IMR-90 (cell line): ENCODE measurements at regions not wholly inside any gene's neighbourhood (a gene's known extent, or its start where the extent isn't known, plus 50 kb on each side); places are given as distances from the start of the nearest gene placed in this dataset.

Experiments used
- ATAC-seq: fragments of 200-7000 bp; cut with Tn5 transposase; 2 replicates; pipeline ENCODE4 v1.9.1; 2020; ENCODE audit warnings: low read depth, mild to moderate bottlenecking, moderate library complexity
- BruUV-seq: library from RNA; stranded (reverse); fragments of 400-500 nt; replicated peaks from 2 replicates; lab custom pipeline; 2021; lab: Mats Ljungman, UMichigan
- CTCF ChIA-PET: fragments of 300-600 bp; formaldehyde crosslinking; extraction: SDS; loops from one replicate; lab custom pipeline; 2021; ENCODE audit warnings: antibody characterized with exemption; lab: Yijun Ruan, JAX
- POLR2A ChIA-PET: fragments of 300-600 bp; sonication (Branson Sonifier 250); formaldehyde crosslinking; loops from one replicate; lab custom pipeline; 2022; ENCODE audit warnings: antibody characterized with exemption; ENCODE audit not compliant: unreplicated experiment; lab: Charles Lee
- DNase-seq: peaks from one replicate; pipeline ENCODE4 v3.0.0; 2013
- H2AFZ ChIP-seq: replicated peaks from 2 replicates; pipeline ENCODE3; 2013; ENCODE audit warnings: low read length, mild to moderate bottlenecking; ENCODE audit not compliant: poor library complexity
- H2AK5ac ChIP-seq: 2 replicates; pipeline ENCODE4 v1.6.1; 2013; ENCODE audit warnings: low read depth, low read length, inconsistent platforms
- H2AK9ac ChIP-seq: replicated peaks from 2 replicates; pipeline ENCODE3; 2013; ENCODE audit warnings: mild to moderate bottlenecking, low read depth, low read length, moderate library complexity; ENCODE audit not compliant: poor library complexity
- H2BK120ac ChIP-seq: 2 replicates; pipeline ENCODE4 v1.6.1; 2013; ENCODE audit warnings: low read depth, low read length, inconsistent platforms
- H2BK15ac ChIP-seq: 3 replicates; pipeline ENCODE4 v1.6.1; 2013; ENCODE audit warnings: low read depth, low read length, inconsistent platforms
- H2BK20ac ChIP-seq: 2 replicates; pipeline ENCODE4 v1.6.1; 2013; ENCODE audit warnings: low read depth, mild to moderate bottlenecking, inconsistent platforms, low read length, moderate library complexity
- H2BK5ac ChIP-seq: 2 replicates; pipeline ENCODE4 v1.6.1; 2013; ENCODE audit warnings: mild to moderate bottlenecking, low read depth, low read length, inconsistent platforms; ENCODE audit not compliant: poor library complexity, severe bottlenecking
- H3K14ac ChIP-seq: replicated peaks from 2 replicates; pipeline ENCODE4 v1.6.1; 2013; ENCODE audit warnings: low read depth, low read length, inconsistent platforms
- H3K18ac ChIP-seq: 2 replicates; pipeline ENCODE4 v1.6.1; 2013; ENCODE audit warnings: low read depth, low read length, control low read depth
- H3K23ac ChIP-seq: 2 replicates; pipeline ENCODE4 v1.6.1; 2013; ENCODE audit warnings: low read depth, low read length, inconsistent platforms
- H3K27ac ChIP-seq: 2 replicates; pipeline ENCODE4 v1.5.1; 2013; ENCODE audit warnings: mild to moderate bottlenecking, control low read depth, low read length; ENCODE audit not compliant: insufficient read depth
- H3K27me3 ChIP-seq: 2 replicates; pipeline ENCODE4 v1.6.1; 2013; ENCODE audit warnings: low read length; ENCODE audit not compliant: control insufficient read depth, insufficient read depth
- H3K36me3 ChIP-seq: 2 replicates; pipeline ENCODE4 v1.6.1; 2013; ENCODE audit warnings: low read length, mixed read lengths; ENCODE audit not compliant: control insufficient read depth, insufficient read depth
- H3K4ac ChIP-seq: 2 replicates; pipeline ENCODE4 v1.6.1; 2013; ENCODE audit warnings: low read depth, low read length, inconsistent platforms
- H3K4me1 ChIP-seq: 2 replicates; pipeline ENCODE4 v1.6.1; 2013; ENCODE audit warnings: low read length, mixed read lengths; ENCODE audit not compliant: control insufficient read depth, insufficient read depth
- H3K4me2 ChIP-seq: 2 replicates; pipeline ENCODE4 v1.6.1; 2013; ENCODE audit warnings: low read depth, mild to moderate bottlenecking, control low read depth, low read length, moderate library complexity
- H3K4me3 ChIP-seq: 2 replicates; pipeline ENCODE4 v1.5.1; 2013; ENCODE audit warnings: low read depth, mild to moderate bottlenecking, control low read depth, low read length, moderate library complexity; ENCODE audit not compliant: insufficient read depth
- H3K56ac ChIP-seq: 2 replicates; pipeline ENCODE4 v1.6.1; 2013; ENCODE audit warnings: low read length, inconsistent platforms; ENCODE audit not compliant: insufficient read depth; ENCODE audit errors: extremely low read depth
- H3K79me1 ChIP-seq, 2 experiments: 2 replicates each; pipeline ENCODE4 v1.6.1; 2013; ENCODE audit warnings: low read length in 2 of 2, inconsistent platforms in 1 of 2, low read depth in 1 of 2
- H3K9ac ChIP-seq: 2 replicates; pipeline ENCODE4 v1.6.1; 2013; ENCODE audit warnings: low read depth, low read length, control low read depth
- H3K9me1 ChIP-seq: 2 replicates; pipeline ENCODE4 v1.6.1; 2013; ENCODE audit warnings: low read length, inconsistent platforms; ENCODE audit not compliant: insufficient read depth
- H3K9me3 ChIP-seq: 2 replicates; pipeline ENCODE4 v1.6.1; 2013; ENCODE audit warnings: low read length; ENCODE audit not compliant: control insufficient read depth, insufficient read depth
- H4K20me1 ChIP-seq: 2 replicates; pipeline ENCODE4 v1.6.1; 2013; ENCODE audit warnings: low read length, inconsistent platforms; ENCODE audit not compliant: insufficient read depth
- H4K5ac ChIP-seq: 2 replicates; pipeline ENCODE4 v1.6.1; 2013; ENCODE audit warnings: mild to moderate bottlenecking, low read depth, low read length, control low read depth
- H4K8ac ChIP-seq, 2 experiments: 2 replicates each; pipeline ENCODE4 v1.6.1; 2013; ENCODE audit warnings: low read depth in 2 of 2, low read length in 2 of 2, control low read depth in 1 of 2, inconsistent platforms in 1 of 2
- H4K91ac ChIP-seq: 2 replicates; pipeline ENCODE4 v1.6.1; 2013; ENCODE audit warnings: low read depth, low read length, inconsistent platforms; ENCODE audit not compliant: insufficient read depth
- BHLHE40 ChIP-seq: fragments of 150-350 bp; IDR thresholded peaks from 2 replicates; pipeline ENCODE4 v1.6.1; 2016; ENCODE audit warnings: mild to moderate bottlenecking, low read depth, low read length
- CEBPB ChIP-seq: IDR thresholded peaks from 2 replicates; pipeline ENCODE4 v1.6.1; 2012; ENCODE audit warnings: low read depth, low read length, improper control_type of control experiment
- CHD1 ChIP-seq: IDR thresholded peaks from 2 replicates; pipeline ENCODE4 v1.6.1; 2012; ENCODE audit warnings: low read depth, low read length, improper control_type of control experiment
- FOS ChIP-seq: fragments of 150-350 bp; IDR thresholded peaks from 2 replicates; pipeline ENCODE4 v1.6.1; 2016; ENCODE audit warnings: low read depth, low read length
- MAFK ChIP-seq: IDR thresholded peaks from 2 replicates; pipeline ENCODE4 v1.6.1; 2012; ENCODE audit warnings: low read depth, low read length, improper control_type of control experiment
- MAZ ChIP-seq: IDR thresholded peaks from 2 replicates; pipeline ENCODE4 v1.6.1; 2012; ENCODE audit warnings: low read depth, mild to moderate bottlenecking, low read length, improper control_type of control experiment, moderate library complexity, borderline replicate concordance
- MXI1 ChIP-seq: IDR thresholded peaks from 2 replicates; pipeline ENCODE4 v1.6.1; 2012; ENCODE audit warnings: low read depth, mild to moderate bottlenecking, low read length, moderate library complexity, borderline replicate concordance
- NFE2L2 ChIP-seq: fragments of 150-350 bp; IDR thresholded peaks from 2 replicates; pipeline ENCODE4 v1.6.1; 2016; ENCODE audit warnings: low read depth, mild to moderate bottlenecking, low read length
- POLR2A ChIP-seq: IDR thresholded peaks from 2 replicates; pipeline ENCODE4 v1.6.1; 2012; ENCODE audit warnings: mild to moderate bottlenecking, low read depth, low read length
- RAD21 ChIP-seq: IDR thresholded peaks from 2 replicates; pipeline ENCODE4 v1.6.1; 2012; ENCODE audit warnings: low read length, improper control_type of control experiment
- RCOR1 ChIP-seq: IDR thresholded peaks from 2 replicates; pipeline ENCODE4 v1.6.1; 2012; ENCODE audit warnings: mild to moderate bottlenecking, low read length, improper control_type of control experiment; ENCODE audit not compliant: insufficient replicate concordance
- RFX5 ChIP-seq: IDR thresholded peaks from 2 replicates; pipeline ENCODE4 v1.8.0; 2012; ENCODE audit warnings: low read depth, mild to moderate bottlenecking, low read length, moderate library complexity
- SMC3 ChIP-seq: fragments of 150-350 bp; IDR thresholded peaks from 2 replicates; pipeline ENCODE4 v1.6.1; 2016; ENCODE audit warnings: low read depth, mild to moderate bottlenecking, antibody characterized with exemption, low read length, moderate library complexity
- WGBS, 2 experiments: methylation state at CpG; one replicate each; pipeline versions ENCODE4 v1.1.5 to v1.1.7; 2013; ENCODE audit warnings: missing lambda C conversion rate in 2 of 2; ENCODE audit not compliant: insufficient read length in 1 of 2; ENCODE audit errors: extremely low coverage in 2 of 2; 5-methylcytosine and 5-hydroxymethylcytosine counted together
- dilution Hi-C: fragments of 300-500 bp; cut with HindIII; formaldehyde crosslinking; loops from one replicate; pipeline ENCODE4 v1.14.3; 2018; ENCODE audit warnings: low sequenced_read_pairs; ENCODE audit not compliant: unreplicated experiment
- in situ Hi-C: fragments of 300-500 bp; cut with MboI; formaldehyde crosslinking; loops from 3 replicates; pipeline ENCODE4 v1.14.3; 2019; ENCODE audit warnings: low sequenced_read_pairs, inconsistent platforms, mixed read lengths
- intact Hi-C: fragments of 100-400 bp; cut with micrococcal nuclease; formaldehyde crosslinking; loops from 2 replicates; pipeline ENCODE4 v1.10.0; 2022
- TF ChIP-seq, protein P1 (sequence below): conservative IDR thresholded peaks from 2 replicates; pipeline ENCODE4 v1.5.1; 2012; ENCODE audit warnings: mild to moderate bottlenecking, low read depth, low read length, improper control_type of control experiment
- TF ChIP-seq, protein P2 (sequence below): fragments of 150-350 bp; IDR thresholded peaks from 2 replicates; pipeline ENCODE4 v1.6.1; 2017; ENCODE audit warnings: mild to moderate bottlenecking, antibody characterized with exemption, low read length, low read depth
- TF ChIP-seq, protein P3 (sequence below): fragments of 150-350 bp; IDR thresholded peaks from 2 replicates; pipeline ENCODE4 v1.6.1; 2016; ENCODE audit warnings: low read depth, mild to moderate bottlenecking, low read length, moderate library complexity, borderline replicate concordance

DNA sequence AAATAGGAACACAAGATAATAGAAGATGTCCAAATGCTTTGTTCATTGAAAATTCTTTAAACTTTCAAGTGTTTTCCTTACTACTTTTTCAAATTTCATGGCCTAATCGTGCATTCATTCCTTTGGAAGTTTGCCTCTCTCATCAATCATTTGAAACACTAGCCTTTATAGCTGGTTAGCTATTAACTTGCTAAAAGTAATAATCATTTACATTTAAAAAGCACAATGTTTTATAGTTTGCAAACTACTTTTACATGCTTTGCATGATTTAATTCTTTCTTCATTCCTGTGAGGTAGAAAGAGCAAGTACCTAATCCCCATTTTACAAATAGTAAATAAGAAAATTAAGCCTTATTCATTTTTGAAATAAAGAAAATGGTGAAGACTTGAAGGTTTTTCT is 137.4 kb upstream of the SLC7A14 start:
- no peak overlapping the region for H2BK15ac ChIP-seq
- H3K4me1 ChIP-seq = peaks cover 21% of the 10 kb centered on the region
- peaks cover 0 to 2% of the 10 kb centered on the region in 2 experiments; a peak in 2 of 4 replicates for H3K79me1 ChIP-seq
- no peak overlapping the region for H3K9ac ChIP-seq
- no peak overlapping the region for H2AK5ac ChIP-seq
- intact Hi-C loops = no loop called here
- H3K4ac ChIP-seq = no peak overlapping the region
- H4K8ac ChIP-seq = no peak overlapping the region
- H3K9me3 ChIP-seq = no peaks in the 10 kb centered on the region
- no peaks in the 10 kb centered on the region for H3K27me3 ChIP-seq
- H3K36me3 ChIP-seq = no peaks in the 10 kb centered on the region
- ChIA-PET CTCF (interaction anchor here (0.6 to 4.3 kb wide), 3 partner anchors 88 to 310 kb away, joined by 3 to 24 read pairs (median 6); no protein-coding TSS in a partner anchor), POLR2A (no interaction called here)
- no peak overlapping the region for H2BK20ac ChIP-seq
- no peak overlapping the region for H3K14ac ChIP-seq
- dilution Hi-C loops = no loop called here
- no peak overlapping the region for H2AK9ac ChIP-seq
- H3K23ac ChIP-seq = no peak overlapping the region
- no peaks in the 10 kb centered on the region for H4K20me1 ChIP-seq
- no peak overlapping the region for H3K4me2 ChIP-seq
- H2AFZ ChIP-seq = no peak overlapping the region
- no peak overlapping the region for H2BK120ac ChIP-seq
- no peak overlapping the region for H4K91ac ChIP-seq
- no peak overlapping the region for H3K56ac ChIP-seq
- WGBS, 2 experiments = no CpG with 5 or more reads among the region's 1 CpG
- no peak overlapping the region for H3K18ac ChIP-seq
- in situ Hi-C loops = no loop called here
- H3K27ac ChIP-seq = no peak overlapping the region
- no peak overlapping the region for H3K4me3 ChIP-seq
- DNase-seq = no peak
- peaks cover 13% of the 10 kb centered on the region for H3K9me1 ChIP-seq
- no peak overlapping the region for H4K5ac ChIP-seq
- no peak for ATAC-seq
- H2BK5ac ChIP-seq = no peak overlapping the region
- TF ChIP-seq BHLHE40 (no peak), NFE2L2 (no peak), MAZ (no peak), RAD21 (no peak), MAFK (no peak), CHD1 (no peak), RFX5 (no peak), SMC3 (no peak), CEBPB (no peak), POLR2A (no peak), RCOR1 (no peak), FOS (no peak), MXI1 (no peak)
- TF ChIP-seq, protein P1, sequence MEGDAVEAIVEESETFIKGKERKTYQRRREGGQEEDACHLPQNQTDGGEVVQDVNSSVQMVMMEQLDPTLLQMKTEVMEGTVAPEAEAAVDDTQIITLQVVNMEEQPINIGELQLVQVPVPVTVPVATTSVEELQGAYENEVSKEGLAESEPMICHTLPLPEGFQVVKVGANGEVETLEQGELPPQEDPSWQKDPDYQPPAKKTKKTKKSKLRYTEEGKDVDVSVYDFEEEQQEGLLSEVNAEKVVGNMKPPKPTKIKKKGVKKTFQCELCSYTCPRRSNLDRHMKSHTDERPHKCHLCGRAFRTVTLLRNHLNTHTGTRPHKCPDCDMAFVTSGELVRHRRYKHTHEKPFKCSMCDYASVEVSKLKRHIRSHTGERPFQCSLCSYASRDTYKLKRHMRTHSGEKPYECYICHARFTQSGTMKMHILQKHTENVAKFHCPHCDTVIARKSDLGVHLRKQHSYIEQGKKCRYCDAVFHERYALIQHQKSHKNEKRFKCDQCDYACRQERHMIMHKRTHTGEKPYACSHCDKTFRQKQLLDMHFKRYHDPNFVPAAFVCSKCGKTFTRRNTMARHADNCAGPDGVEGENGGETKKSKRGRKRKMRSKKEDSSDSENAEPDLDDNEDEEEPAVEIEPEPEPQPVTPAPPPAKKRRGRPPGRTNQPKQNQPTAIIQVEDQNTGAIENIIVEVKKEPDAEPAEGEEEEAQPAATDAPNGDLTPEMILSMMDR = no peak
- TF ChIP-seq, protein P2, sequence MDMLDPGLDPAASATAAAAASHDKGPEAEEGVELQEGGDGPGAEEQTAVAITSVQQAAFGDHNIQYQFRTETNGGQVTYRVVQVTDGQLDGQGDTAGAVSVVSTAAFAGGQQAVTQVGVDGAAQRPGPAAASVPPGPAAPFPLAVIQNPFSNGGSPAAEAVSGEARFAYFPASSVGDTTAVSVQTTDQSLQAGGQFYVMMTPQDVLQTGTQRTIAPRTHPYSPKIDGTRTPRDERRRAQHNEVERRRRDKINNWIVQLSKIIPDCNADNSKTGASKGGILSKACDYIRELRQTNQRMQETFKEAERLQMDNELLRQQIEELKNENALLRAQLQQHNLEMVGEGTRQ = no peak
- TF ChIP-seq, protein P3, sequence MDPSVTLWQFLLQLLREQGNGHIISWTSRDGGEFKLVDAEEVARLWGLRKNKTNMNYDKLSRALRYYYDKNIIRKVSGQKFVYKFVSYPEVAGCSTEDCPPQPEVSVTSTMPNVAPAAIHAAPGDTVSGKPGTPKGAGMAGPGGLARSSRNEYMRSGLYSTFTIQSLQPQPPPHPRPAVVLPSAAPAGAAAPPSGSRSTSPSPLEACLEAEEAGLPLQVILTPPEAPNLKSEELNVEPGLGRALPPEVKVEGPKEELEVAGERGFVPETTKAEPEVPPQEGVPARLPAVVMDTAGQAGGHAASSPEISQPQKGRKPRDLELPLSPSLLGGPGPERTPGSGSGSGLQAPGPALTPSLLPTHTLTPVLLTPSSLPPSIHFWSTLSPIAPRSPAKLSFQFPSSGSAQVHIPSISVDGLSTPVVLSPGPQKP = no peak
- no TSS peak for BruUV-seq
